HG03045 (cell line): ENCODE measurements at regions not wholly inside any gene's neighbourhood (a gene's known extent, or its start where the extent isn't known, plus 50 kb on each side); places are given as distances from the start of the nearest gene placed in this dataset.
"Not testable (repeated sequence)": the region's sequence is repeated elsewhere in the genome, so short reads cannot be mapped to it uniquely, and the experiment has no call there.

Experiments used
- ATAC-seq: cut with Tn5 transposase; IDR thresholded peaks from one replicate; pipeline ENCODE4 v1.9.1; 2021; ENCODE audit warnings: mild to moderate bottlenecking, moderate library complexity; ENCODE audit not compliant: unreplicated experiment

GRCh38 chr10:80855348-80855971 is 317.8 kb downstream of the SH2D4B start:
- ATAC-seq = no peak

DNA sequence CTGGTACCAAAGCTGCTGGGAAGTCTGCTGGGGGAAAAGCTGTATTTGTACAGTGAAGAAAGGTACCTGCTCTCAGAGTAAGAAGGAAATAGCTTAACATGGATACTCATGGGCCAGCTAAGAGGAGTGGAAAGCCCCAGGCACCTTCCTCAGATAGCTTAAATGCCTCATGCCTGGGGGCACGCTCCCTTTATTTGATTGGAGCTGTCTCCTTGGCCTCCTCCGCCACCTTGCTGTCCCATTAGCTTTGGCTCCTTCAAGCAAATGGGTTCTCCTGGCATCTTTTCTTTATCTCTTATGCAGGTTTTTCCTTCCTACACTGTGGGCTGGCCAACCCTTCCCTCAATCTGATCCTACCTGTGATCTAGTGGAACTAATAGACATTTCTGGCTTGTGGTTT is 318.5 kb downstream of the SH2D4B start:
- no peak for ATAC-seq

DNA sequence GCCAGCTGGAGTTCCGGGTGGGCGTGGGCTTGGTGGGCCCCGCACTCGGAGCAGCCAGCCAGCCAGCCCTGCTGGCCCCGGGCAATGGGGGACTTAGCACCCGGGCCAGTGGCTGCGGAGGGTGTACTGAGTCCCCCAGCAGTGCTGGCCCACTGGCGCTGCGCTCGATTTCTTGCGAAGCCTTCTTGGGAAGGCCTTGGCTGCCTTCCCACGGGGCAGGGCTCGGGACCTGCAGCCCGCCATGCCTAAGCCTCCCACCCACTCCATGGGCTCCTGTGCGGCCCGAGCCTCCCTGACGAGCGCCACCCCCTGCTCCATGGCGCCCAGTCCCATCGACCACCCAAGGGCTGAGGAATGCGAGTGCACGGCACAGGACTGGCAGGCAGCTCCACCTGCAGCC is 321.6 kb downstream of the SH2D4B start:
- ATAC-seq = not testable (repeated sequence)

- ATAC-seq = no peak
Observed at GRCh38 chr10:80860719-80861118, 323.0 kb downstream of the SH2D4B start.

DNA sequence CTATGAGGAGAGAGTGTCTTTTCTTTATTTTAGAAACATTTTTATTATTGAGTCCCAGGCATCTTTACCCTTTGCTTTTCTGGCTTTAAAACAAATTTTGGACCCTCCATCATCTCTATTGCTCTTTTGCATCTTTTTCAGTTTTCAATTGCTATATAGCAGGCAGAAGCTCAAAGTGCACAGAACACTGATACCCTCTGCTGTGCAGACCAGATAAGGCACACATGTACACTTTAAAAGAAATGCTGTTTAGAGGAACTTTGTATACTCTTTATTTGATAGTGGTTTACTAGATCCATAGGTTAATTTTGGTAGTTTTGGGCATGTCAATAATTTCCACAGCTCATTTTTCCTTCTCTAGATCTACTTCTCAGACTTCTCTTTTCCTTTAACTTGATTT is 324.2 kb downstream of the SH2D4B start:
- no peak for ATAC-seq

DNA sequence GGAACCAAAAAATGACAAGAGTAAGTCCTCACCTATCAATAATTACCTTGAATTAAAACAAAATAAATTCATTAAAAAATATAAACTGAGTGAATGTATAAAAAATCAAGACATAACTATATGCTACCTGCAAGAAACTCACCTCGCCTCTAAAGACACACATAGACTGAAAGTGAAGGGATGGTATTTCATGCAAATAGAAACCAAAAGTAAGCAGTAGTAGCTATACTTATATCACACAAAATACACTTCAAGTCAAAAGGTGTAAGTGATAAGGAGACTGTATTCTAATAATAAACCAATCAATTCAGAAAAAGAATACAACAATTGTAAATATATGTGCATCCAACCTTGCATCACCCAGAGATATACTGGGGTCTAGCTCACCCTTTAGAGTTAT is 332.6 kb downstream of the SH2D4B start:
- peak; percentile 77 for ATAC-seq

DNA sequence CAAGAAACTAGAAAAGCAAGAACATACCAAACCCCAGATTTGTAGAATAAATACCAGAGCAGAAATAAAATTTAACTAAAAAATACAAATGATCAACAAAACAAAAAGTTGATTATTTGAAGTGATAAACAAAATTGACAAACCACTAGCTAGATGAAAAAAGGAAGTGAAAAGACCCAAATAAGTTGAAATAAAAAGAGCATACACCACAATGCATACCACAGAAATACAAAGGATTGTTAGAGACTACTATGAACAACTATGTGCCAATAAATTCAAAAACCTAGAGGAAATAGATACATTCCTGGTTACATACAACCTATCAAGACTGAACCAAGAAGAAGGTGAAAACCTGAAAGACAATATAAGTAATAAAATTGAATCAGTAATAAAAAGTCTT is 333.4 kb downstream of the SH2D4B start:
- ATAC-seq = no peak

GRCh38 chr10:80878330-80878729 is 340.6 kb downstream of the SH2D4B start:
- ATAC-seq = no peak

GRCh38 chr10:80890146-80890545 is 352.4 kb downstream of the SH2D4B start:
- no peak for ATAC-seq

DNA sequence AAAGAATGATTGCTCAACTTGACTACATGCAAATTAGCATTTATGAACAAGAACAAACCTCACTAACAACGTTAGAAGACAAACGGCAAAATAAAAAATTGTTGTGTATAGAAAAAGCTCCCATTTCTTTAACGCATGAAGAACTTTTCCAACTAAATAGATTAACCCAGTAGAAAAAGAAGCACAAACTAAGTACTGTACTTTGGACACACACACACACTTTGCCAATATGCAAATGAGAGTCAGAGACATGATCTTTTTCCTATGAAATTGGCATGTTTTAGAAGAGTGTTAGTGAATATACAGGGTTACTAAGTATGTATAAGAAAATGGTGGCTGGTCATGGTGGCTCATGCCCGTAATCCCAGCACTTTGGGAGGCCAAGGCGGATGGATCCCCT is 355.6 kb downstream of the SH2D4B start:
- no peak for ATAC-seq

DNA sequence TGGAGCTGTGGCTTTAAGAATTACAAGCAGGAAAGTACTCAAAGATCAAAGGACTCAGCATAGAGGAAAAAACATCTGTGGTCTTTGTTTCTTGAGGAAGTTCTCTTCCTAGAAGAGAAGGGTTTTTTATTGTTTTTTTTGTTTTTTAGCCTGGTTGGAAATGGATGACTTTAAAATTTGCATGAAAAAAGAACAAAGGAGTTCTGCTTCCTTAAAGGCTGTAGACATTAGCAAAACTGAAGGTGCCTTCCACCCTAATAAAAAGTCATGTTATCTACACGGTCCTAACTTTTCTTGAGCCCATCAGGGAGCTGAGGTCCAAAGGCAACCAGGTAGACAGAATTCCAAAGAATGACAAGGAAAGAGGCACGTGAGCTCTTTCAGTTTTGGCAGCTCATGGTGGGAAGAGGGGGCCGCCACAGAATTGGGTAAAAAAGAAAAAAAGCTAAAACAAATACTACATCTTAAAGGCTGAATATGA is 356.6 kb downstream of the SH2D4B start:
- ATAC-seq = no peak

DNA sequence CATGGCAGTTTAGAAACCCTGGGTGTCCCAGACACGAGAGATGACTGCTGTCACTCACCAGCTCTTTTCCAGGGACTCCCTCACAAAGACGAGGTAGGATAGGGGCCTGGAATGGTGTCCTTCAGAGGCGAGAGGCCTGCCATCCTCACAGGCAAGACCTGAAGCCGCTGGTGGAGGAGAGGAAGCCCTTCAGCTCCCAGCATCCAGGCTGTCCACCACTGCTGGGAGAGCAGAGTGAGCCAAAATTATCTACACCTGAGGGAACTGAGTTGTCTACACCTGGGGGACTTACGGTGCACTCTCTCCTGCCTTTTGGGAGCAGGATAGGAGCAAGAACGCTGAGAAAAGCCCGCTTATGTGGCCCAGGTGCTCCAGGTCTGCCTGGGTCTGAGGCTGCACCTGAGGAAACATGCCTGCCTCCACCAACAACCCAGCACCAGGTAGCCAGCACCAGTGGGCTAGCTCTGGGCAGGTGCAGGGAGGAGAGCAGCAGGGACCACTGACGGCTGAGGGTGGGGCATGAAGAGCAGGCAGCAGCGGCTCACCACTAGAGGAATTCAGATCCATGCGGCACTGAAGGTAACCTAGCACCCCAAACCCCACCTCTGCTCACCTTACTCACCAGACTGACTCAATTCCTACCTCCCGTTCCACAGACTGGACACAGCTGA is 357.2 kb downstream of the SH2D4B start:
- ATAC-seq = no peak

DNA sequence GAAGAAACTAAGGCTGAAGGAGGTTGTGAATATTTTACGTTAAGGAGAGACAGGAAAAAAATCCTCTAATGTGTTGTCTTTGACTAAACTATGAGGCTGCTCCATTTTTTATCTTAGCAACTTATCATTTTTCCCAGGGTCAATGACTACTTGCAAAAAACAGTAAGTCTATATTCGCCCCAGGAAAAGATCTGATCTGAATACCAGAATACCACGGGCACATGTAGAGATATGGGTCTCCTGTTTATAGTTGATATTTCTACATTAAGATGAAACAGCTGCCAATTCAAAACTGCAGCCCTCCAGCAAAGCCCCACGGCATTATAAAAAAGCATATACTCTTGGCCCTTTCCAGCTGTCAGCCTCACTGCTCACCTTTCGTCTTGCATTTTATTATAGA is 358.4 kb downstream of the SH2D4B start:
- no peak for ATAC-seq

DNA sequence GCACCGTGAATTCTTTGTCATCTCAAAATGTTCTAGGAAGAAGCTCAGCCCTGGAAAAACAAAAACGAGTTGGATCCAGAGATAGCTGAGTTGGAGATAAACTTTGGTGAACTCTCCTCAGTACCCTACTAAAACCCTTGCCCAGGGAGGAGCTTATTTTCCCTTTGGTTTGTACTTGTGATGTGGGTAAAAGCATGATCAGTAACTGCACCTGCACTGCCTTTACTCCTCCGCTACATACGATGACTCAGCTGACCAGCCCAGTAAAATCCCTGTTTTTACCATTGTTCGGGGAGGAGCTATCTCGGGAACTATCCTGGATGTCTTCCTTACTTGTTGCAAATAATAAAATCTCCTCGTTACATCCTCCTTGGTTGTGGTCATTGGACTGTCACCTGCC is 359.3 kb downstream of the SH2D4B start:
- no peak for ATAC-seq

DNA sequence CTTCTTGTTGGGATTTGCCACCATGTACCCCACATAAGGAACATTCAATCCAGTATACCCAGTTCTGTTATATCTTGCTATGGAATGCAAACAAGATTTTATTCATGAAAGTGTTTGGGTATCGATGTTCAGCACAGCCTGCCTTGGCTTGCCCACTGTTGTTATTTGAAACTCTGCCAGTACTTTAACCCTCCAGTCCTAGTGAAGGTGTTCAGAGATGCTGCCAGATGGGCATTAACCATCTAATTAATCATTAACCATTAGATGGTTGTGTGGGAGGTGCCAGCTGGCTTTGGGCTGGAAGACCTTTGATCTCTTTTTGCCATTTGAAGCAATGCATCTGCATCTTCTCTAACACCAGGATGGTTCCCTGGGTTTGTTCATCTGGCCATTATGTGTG is 363.0 kb downstream of the SH2D4B start:
- no peak for ATAC-seq

DNA sequence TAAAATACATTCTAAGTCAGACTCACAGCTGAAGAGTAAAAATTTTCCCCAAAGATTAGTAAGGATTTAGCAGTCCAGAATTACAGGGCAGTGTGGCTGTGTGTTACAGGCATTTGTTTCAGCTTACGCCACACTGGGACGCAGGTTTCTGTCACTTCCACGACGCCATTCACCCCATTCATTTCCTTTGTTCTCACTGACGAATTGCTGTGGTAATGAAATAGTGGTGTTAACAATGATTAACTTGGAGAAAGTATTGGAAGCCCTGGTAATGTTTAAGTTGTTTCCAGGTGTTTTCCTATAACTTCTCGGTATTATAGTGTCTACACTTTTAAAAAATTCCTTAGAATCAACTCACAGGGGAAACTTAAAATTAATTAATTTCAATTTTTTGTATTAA is 370.9 kb downstream of the SH2D4B start:
- ATAC-seq = no peak

DNA sequence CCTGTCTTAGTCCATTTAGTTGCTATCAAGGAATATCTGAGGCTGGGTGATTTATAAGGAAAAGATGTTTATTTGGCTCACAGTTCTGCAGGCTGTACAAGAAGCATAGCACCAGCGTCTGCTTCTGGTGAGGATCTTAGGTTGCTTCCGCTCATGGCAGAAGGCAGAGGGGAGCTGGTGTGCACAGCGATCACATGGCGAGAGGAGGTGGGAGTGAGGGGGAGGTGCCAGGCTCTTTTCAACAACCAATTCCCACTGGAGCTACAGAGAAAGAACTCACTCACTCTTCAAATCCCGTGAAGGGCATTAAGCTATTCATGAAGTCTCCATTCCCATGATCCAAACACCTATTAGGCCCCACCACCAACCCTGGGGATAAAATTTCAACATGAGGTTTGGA is 371.6 kb downstream of the SH2D4B start:
- ATAC-seq = no peak

- no peak for ATAC-seq
Observed at GRCh38 chr10:80917636-80918035, 379.9 kb downstream of the SH2D4B start.

DNA sequence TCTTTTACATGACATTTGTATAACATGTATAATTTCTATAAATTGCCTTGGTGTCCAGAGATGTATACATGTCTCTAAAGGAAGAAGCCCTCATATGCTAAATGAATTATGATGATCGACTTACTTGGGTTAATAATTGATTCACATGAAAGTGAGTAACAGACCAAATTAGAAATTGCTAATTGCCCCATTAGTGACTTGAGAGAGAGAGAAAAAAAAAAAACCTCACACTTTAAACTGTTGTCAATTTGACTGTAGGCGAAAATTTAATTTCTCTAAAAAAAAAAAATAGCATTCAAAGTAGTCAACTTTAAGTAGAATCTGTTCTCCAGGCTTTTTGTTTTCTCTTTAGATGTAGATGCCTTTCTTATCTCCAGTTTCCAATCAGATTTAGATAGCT is 383.3 kb downstream of the SH2D4B start:
- ATAC-seq = no peak

DNA sequence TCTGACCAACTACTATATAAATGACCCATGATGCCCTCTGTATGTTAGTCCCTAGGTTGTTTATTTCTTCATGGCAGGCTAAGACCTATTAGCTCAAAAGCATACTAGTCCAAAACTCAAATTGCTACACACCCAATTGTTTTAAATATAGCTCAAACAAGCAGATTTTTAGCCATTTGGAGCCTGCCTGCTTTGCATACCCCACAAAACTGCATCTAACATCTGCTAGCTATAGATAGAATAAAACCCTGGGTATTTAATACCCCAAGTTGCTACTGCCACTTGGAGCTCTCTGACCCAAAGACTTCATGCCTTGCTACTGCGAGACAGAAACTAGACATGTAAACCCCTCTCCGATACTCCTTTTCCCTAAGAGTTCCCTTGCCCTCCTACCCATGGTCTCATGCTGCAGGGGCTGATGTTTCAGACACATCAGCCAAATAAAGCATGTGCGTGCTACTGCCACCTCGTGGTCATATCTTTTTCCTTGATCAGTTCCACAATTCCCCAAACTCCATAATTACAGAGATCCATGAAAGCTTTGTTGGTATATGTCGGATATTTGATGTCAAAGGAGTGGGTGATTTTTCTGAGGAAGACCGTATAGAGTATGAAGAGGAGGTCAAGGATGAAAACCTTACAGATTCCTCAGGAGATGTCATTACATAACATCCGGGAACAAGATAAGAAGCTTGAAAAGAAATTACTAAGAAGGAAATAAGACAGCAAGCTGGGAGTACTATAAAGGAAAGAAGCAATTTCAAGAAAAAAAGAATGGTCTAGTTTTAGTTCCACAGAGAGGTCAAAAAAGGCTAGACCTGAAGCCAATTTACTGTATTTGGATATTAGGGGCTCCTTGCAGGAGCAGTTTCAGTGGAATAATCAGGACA is 386.6 kb downstream of the SH2D4B start:
- ATAC-seq = no peak

DNA sequence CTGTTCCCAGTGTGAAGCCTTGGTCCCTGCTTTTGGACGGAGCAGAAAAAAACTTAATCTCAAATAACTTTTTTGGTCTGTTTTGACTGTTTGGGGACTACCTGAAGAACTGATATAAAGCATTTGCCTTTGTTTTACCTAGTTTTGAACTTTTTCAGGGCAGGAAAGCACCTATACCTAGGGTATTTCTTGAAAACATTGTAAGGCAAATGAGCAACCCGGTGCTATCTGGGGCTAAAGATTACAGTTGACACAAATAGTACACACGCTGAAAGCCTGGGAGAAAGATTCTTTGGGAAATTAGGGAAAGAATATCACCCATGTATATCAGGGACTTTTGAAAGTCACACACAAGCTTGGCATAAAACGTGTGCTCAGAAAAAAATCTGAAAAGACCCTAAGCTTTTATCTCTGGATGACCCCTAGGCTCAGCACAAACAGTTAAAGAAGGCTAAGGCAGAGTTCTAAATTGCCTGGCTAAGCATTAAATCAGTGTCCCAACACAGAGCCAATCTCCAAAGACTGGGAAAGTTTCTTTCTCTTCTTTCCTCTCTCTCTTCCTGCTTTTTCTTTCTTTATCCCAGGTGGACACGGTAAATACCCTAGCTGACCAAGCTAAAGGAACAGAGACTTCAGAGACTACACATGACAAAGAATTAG is 389.8 kb downstream of the SH2D4B start:
- no peak for ATAC-seq
